ENCODE measurements at regions not wholly inside any gene's neighbourhood (a gene's known extent, or its start where the extent isn't known, plus 50 kb on each side); places are given as distances from the start of the nearest gene placed in this dataset.

DNA sequence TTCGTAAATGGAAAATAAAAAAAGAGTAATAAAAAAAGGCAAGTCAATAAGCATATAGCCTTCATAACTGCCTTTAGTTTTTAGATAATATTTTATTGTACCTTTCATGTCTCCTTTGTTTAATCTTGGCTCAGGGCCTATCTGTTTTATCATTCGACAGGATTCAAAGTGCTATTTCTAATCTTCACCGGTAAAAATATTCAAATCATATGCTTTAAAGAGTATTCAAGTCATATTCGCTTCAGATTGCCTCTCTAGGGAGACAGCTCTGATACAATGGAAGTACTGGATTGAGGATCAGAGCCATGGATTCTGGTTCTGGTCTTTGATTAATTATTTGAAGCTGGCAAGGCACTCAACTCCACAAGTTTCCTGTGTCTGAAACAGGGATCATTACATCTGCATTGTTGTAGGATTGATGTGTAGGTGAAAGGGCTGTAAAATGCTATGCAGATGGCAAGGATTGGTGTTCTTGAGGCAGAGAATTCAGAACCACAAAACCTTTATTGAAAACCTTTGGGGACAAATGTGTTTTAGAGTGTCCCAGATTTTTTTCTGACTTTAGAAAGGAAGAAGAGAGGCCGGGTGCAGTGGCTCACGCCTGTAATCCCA, 84.3 kb upstream of the RAPH1 start:
- TF ChIP-seq CTCF (IDR thresholded peaks at IDR 0.05) = no peak

DNA sequence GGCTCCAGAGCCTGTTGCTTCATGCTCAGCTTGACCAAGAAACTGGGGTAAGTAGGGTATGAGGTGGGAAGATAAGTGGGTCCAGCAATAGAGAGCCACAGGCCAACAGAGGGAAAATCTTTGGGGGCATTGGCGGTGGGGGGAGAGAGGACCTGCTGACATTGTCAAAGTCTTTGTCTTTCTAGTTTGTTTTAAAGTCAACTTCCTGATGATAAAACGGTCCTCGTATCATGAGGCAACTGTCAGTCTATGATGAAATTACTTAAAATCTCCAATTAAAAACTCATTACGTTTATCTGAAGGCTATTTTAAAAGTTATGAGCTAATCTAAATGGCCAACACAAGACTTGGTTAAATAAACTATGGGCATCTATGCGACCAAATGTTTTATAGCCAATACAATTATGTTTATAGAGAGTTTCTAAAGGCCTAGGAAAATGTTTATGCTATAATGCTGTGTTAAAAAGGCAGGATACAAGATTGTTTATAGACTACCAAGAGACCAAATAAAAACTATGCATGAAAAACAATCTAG, 84.4 kb upstream of the CD28 start:
- TF ChIP-seq CTCF (IDR thresholded peaks at IDR 0.05) = no peak

- no peak for TF ChIP-seq CTCF (IDR thresholded peaks at IDR 0.05)
Observed at GRCh38 chr2:203623096-203623495, 83.3 kb upstream of the CD28 start.

- TF ChIP-seq CTCF (IDR thresholded peaks at IDR 0.05) = no peak
Observed at GRCh38 chr2:203623661-203624060, 82.8 kb upstream of the CD28 start.

- TF ChIP-seq CTCF (IDR thresholded peaks at IDR 0.05) = no peak
Observed at GRCh38 chr2:203625701-203626100, 80.7 kb upstream of the CD28 start.

GRCh38 chr2:203626952-203627681, 79.3 kb upstream of the CD28 start:
- TF ChIP-seq CTCF (IDR thresholded peaks at IDR 0.05) = no peak

GRCh38 chr2:203629699-203630098, 76.7 kb upstream of the CD28 start:
- no peak for TF ChIP-seq CTCF (IDR thresholded peaks at IDR 0.05)
